GM23338 (cell line): ENCODE measurements at regions not wholly inside any gene's neighbourhood (a gene's known extent, or its start where the extent isn't known, plus 50 kb on each side); places are given as distances from the start of the nearest gene placed in this dataset.

Source experiments
- ATAC-seq: fragments of 200-7000 bp; cut with Tn5 transposase; 3 replicates; pipeline ENCODE4 v1.9.1; 2020
- DNase-seq: peaks from one replicate; pipeline ENCODE4 v3.0.0-alpha.2; 2015; ENCODE audit warnings: low spot score
- H2AFZ ChIP-seq: fragments of 200-600 bp; sonication (generic); 2 replicates; pipeline ENCODE4 v1.8.0; 2016; ENCODE audit warnings: antibody characterized with exemption, mild to moderate bottlenecking, moderate library complexity
- H3F3A ChIP-seq: fragments of 200-600 bp; sonication (generic); replicated peaks from 2 replicates; pipeline ENCODE4 v1.8.0; 2017; ENCODE audit warnings: antibody characterized with exemption, mixed run types, low read depth
- H3K27ac ChIP-seq: fragments of 200-600 bp; sonication (generic); 2 replicates; pipeline ENCODE4 v1.6.1; 2016; ENCODE audit warnings: low read depth
- H3K27me3 ChIP-seq: fragments of 200-600 bp; sonication (generic); 2 replicates; pipeline ENCODE4 v1.8.0; 2016; ENCODE audit warnings: mild to moderate bottlenecking, mixed run types, moderate library complexity; ENCODE audit not compliant: insufficient read depth
- H3K36me3 ChIP-seq: fragments of 200-600 bp; sonication (generic); 2 replicates; pipeline ENCODE4 v1.8.0; 2016; ENCODE audit warnings: mild to moderate bottlenecking; ENCODE audit not compliant: insufficient read depth
- H3K4me1 ChIP-seq: fragments of 200-600 bp; sonication (generic); 2 replicates; pipeline ENCODE4 v1.8.0; 2016; ENCODE audit warnings: mild to moderate bottlenecking, moderate library complexity; ENCODE audit not compliant: insufficient read depth
- H3K4me2 ChIP-seq: fragments of 200-600 bp; sonication (generic); 2 replicates; pipeline ENCODE4 v1.7.1; 2017; ENCODE audit warnings: mixed run types
- H3K4me3 ChIP-seq: fragments of 200-600 bp; sonication (generic); 2 replicates; pipeline ENCODE4 v1.6.1; 2016; ENCODE audit warnings: mixed run types
- H3K79me2 ChIP-seq: fragments of 200-600 bp; sonication (generic); replicated peaks from 2 replicates; pipeline ENCODE4 v1.8.0; 2017; ENCODE audit warnings: mild to moderate bottlenecking; ENCODE audit not compliant: insufficient read depth
- H3K9me2 ChIP-seq: fragments of 200-600 bp; sonication (generic); 2 replicates; pipeline ENCODE4 v1.8.0; 2017; ENCODE audit not compliant: insufficient read depth
- H4K20me1 ChIP-seq: fragments of 200-600 bp; sonication (generic); replicated peaks from 2 replicates; pipeline ENCODE4 v1.8.0; 2017; ENCODE audit warnings: mild to moderate bottlenecking; ENCODE audit not compliant: insufficient read depth
- H3K27ac Mint-ChIP-seq: 2 replicates; pipeline ENCODE4 v1.8.0; 2020; ENCODE audit warnings: inconsistent platforms, mild to moderate bottlenecking, moderate library complexity, mixed read lengths
- H3K27me3 Mint-ChIP-seq: 3 replicates; pipeline ENCODE4 v1.8.0; 2022; ENCODE audit warnings: low read depth, mild to moderate bottlenecking, moderate library complexity, mixed read lengths, inconsistent platforms; ENCODE audit not compliant: insufficient read depth, poor library complexity
- H3K36me3 Mint-ChIP-seq: 3 replicates; pipeline ENCODE4 v1.8.0; 2021; ENCODE audit warnings: low read depth, mild to moderate bottlenecking, inconsistent platforms, moderate library complexity, mixed read lengths
- H3K4me1 Mint-ChIP-seq: 3 replicates; pipeline ENCODE4 v1.8.0; 2020; ENCODE audit warnings: mild to moderate bottlenecking, inconsistent platforms, mixed read lengths
- H3K4me3 Mint-ChIP-seq: 3 replicates; pipeline ENCODE4 v1.8.0; 2021; ENCODE audit warnings: moderate library complexity, mild to moderate bottlenecking, inconsistent platforms, mixed read lengths
- H3K9me3 Mint-ChIP-seq: 3 replicates; pipeline ENCODE4 v1.8.0; 2020; ENCODE audit warnings: moderate library complexity, mild to moderate bottlenecking, inconsistent platforms, mixed read lengths
- CREB1 ChIP-seq: fragments of 250-450 bp; sonication (Bioruptor Pico); IDR thresholded peaks from 2 replicates; pipeline ENCODE4 v1.5.0; 2020; ENCODE audit warnings: low read depth, mild to moderate bottlenecking, moderate library complexity
- CTCF ChIP-seq, 2 experiments: fragments of 200-600 bp in 1 of 2; sonication (generic) in 1 of 2; conservative IDR thresholded peaks; 2 replicates each; pipeline versions ENCODE4 v1.5.1 to v1.6.1; 2016 to 2017; ENCODE audit warnings: antibody characterized with exemption in 2 of 2, low read depth in 2 of 2, mild to moderate bottlenecking in 2 of 2, moderate library complexity in 1 of 2
- ETS1 ChIP-seq: IDR thresholded peaks from 2 replicates; pipeline ENCODE4 v1.6.1; 2016; ENCODE audit warnings: antibody characterized with exemption
- EZH2 ChIP-seq: fragments of 200-600 bp; sonication (generic); IDR thresholded peaks from one replicate; pipeline ENCODE4 v1.8.0; 2017; ENCODE audit warnings: antibody characterized with exemption, mild to moderate bottlenecking, low read depth; ENCODE audit not compliant: unreplicated experiment
- EZH2phosphoT487 ChIP-seq: fragments of 200-600 bp; sonication (generic); IDR thresholded peaks from one replicate; pipeline ENCODE4 v1.8.1; 2018; ENCODE audit warnings: antibody characterized with exemption; ENCODE audit not compliant: unreplicated experiment
- JUNB ChIP-seq: IDR thresholded peaks from one replicate; pipeline ENCODE4 v1.6.1; 2016; ENCODE audit warnings: antibody characterized with exemption; ENCODE audit not compliant: unreplicated experiment
- NANOG ChIP-seq: IDR thresholded peaks from 2 replicates; pipeline ENCODE4 v1.6.1; 2016; ENCODE audit warnings: antibody characterized with exemption, borderline replicate concordance
- POLR2AphosphoS5 ChIP-seq: IDR thresholded peaks from 2 replicates; pipeline ENCODE4 v1.6.1; 2016; ENCODE audit warnings: antibody characterized with exemption, low read depth
- REST ChIP-seq: IDR thresholded peaks from one replicate; pipeline ENCODE4 v1.6.1; 2018; ENCODE audit warnings: antibody characterized with exemption; ENCODE audit not compliant: unreplicated experiment
- STAT1 ChIP-seq: IDR thresholded peaks from one replicate; pipeline ENCODE4 v1.6.1; 2016; ENCODE audit warnings: antibody characterized with exemption; ENCODE audit not compliant: unreplicated experiment
- ZNF114 ChIP-seq: fragments of 250-450 bp; sonication (Bioruptor Pico); IDR thresholded peaks from 2 replicates; pipeline ENCODE4 v1.5.0; 2020; ENCODE audit warnings: mild to moderate bottlenecking, moderate library complexity
- ZNF331 ChIP-seq: fragments of 250-450 bp; sonication (Bioruptor Pico); IDR thresholded peaks from 2 replicates; pipeline ENCODE4 v1.5.0; 2020; ENCODE audit warnings: low read depth, mild to moderate bottlenecking, moderate library complexity
- ZNF462 ChIP-seq: fragments of 250-450 bp; sonication (Bioruptor Pico); IDR thresholded peaks from 2 replicates; pipeline ENCODE4 v1.5.0; 2020; ENCODE audit warnings: mild to moderate bottlenecking, moderate library complexity

- peaks cover 6% of the 10 kb centered on the region for H3K27me3 Mint-ChIP-seq
- Histone ChIP-seq H3K79me2 (no peaks in the 10 kb centered on the region), H3K27ac (no peak overlapping the region), H3K4me3 (no peak overlapping the region), H3K36me3 (no peaks in the 10 kb centered on the region), H3F3A (no peaks in the 10 kb centered on the region), H3K4me2 (no peak overlapping the region), H2AFZ (no peak overlapping the region), H3K27me3 (no peaks in the 10 kb centered on the region), H4K20me1 (no peaks in the 10 kb centered on the region), H3K4me1 (peaks cover 5% of the 10 kb centered on the region; the same call in 1 of the 2 replicates), H3K9me2 (no peaks in the 10 kb centered on the region)
- no peak overlapping the region for H3K27ac Mint-ChIP-seq
- H3K36me3 Mint-ChIP-seq = no peaks in the 10 kb centered on the region
- no peak overlapping the region for H3K4me3 Mint-ChIP-seq
- DNase-seq = no peak
- no peak for ATAC-seq
- H3K4me1 Mint-ChIP-seq = peaks cover 3% of the 10 kb centered on the region; the same call in 1 of the 3 replicates
- peaks cover 8% of the 10 kb centered on the region for H3K9me3 Mint-ChIP-seq
- no peak for TF ChIP-seq REST
- TF ChIP-seq EZH2phosphoT487 = no peak
- TF ChIP-seq ZNF114 (CRISPR knock-in tag) = no peak
- TF ChIP-seq ZNF462 (CRISPR knock-in tag) = no peak
- TF ChIP-seq CREB1 (CRISPR knock-in tag) = no peak
- no peak for TF ChIP-seq NANOG
- no peak for TF ChIP-seq JUNB
- no peak for TF ChIP-seq ETS1
- TF ChIP-seq POLR2AphosphoS5 = no peak
- no peak for TF ChIP-seq ZNF331 (CRISPR knock-in tag)
- TF ChIP-seq STAT1 = no peak
- TF ChIP-seq CTCF (conservative IDR thresholded peaks at IDR 0.05; ENCODE audit: low read depth in 2 of 2) = no peak
- no peak for TF ChIP-seq EZH2
Measured at GRCh38 chr17:37840576-37840975, 83.6 kb upstream of the TBC1D3K start.
